B cell (primary cell): ENCODE measurements at regions not wholly inside any gene's neighbourhood (a gene's known extent, or its start where the extent isn't known, plus 50 kb on each side); places are given as distances from the start of the nearest gene placed in this dataset.

Experiments used
- ATAC-seq: fragments of 200-7000 bp; cut with Tn5 transposase; one replicate; pipeline ENCODE4 v1.10.0; 2021; ENCODE audit warnings: low read depth, mild to moderate bottlenecking, moderate number of reproducible peaks, moderate library complexity
- CTCF ChIA-PET: fragments of 350-600 bp; sonication (Branson Sonifier 250); formaldehyde crosslinking; loops from one replicate; lab custom pipeline; 2021; ENCODE audit warnings: antibody characterized with exemption, inconsistent platforms; lab: Charles Lee
- POLR2A ChIA-PET: fragments of 350-600 bp; sonication (Branson Sonifier 250); formaldehyde crosslinking; loops from one replicate; lab custom pipeline; 2021; ENCODE audit warnings: antibody characterized with exemption; lab: Charles Lee
- DNase-seq: peaks from one replicate; pipeline ENCODE4 v3.0.0; 2013
- H2AFZ ChIP-seq: 2 replicates; pipeline ENCODE4 v1.6.1; 2012; ENCODE audit warnings: mild to moderate bottlenecking, low read depth, low read length; ENCODE audit not compliant: insufficient read depth, poor library complexity, severe bottlenecking
- H3K27ac ChIP-seq, 2 donors: 1 replicate in 1 of 2; 2 replicates in 1 of 2; pipeline ENCODE4 v1.5.1; 2012 to 2013; ENCODE audit warnings: low read length in 2 of 2, mild to moderate bottlenecking in 2 of 2, moderate library complexity in 1 of 2
- H3K27me3 ChIP-seq, 4 experiments: fragments of 200-600 bp in 1 of 4; sonication (generic) in 1 of 4; replicated peaks in 1 of 4; 1 replicate in 2 of 4; 2 replicates in 2 of 4; pipeline versions ENCODE4 v1.6.1 to v1.7.0; 2013 to 2016; ENCODE audit warnings: low read length in 3 of 4, mild to moderate bottlenecking in 2 of 4, mixed read lengths in 1 of 4, moderate library complexity in 1 of 4; ENCODE audit not compliant: insufficient read depth in 4 of 4, control insufficient read depth in 3 of 4; ENCODE audit errors: control extremely low read depth in 1 of 4
- H3K36me3 ChIP-seq, 2 experiments: replicated peaks in 1 of 2; 1 replicate in 1 of 2; 2 replicates in 1 of 2; pipeline versions ENCODE4 v1.6.1 to v1.7.1; 2013; ENCODE audit warnings: low read length in 1 of 2; ENCODE audit not compliant: insufficient read depth in 2 of 2, control insufficient read depth in 1 of 2; ENCODE audit errors: control extremely low read depth in 1 of 2, extremely low read depth in 1 of 2
- H3K4me1 ChIP-seq, 2 donors: fragments of 200-600 bp in 1 of 2; sonication (generic) in 1 of 2; 1 replicate in 1 of 2; 2 replicates in 1 of 2; pipeline versions ENCODE4 v1.5.1 to v1.6.1; 2013 to 2017; ENCODE audit warnings: low read length in 2 of 2; ENCODE audit not compliant: control insufficient read depth in 2 of 2, insufficient read depth in 2 of 2
- H3K4me2 ChIP-seq: replicated peaks from 2 replicates; pipeline ENCODE3; 2012; ENCODE audit warnings: mild to moderate bottlenecking, low read depth, low read length; ENCODE audit not compliant: poor library complexity, severe bottlenecking
- H3K4me3 ChIP-seq, 5 experiments: fragments of 200-600 bp in 1 of 5; sonication (generic) in 1 of 5; 1 replicate in 3 of 5; 2 replicates in 2 of 5; pipeline versions ENCODE4 v1.5.1 to v1.7.0; 2011 to 2016; ENCODE audit warnings: low read length in 4 of 5, mild to moderate bottlenecking in 4 of 5, low read depth in 2 of 5, control low read depth in 1 of 5, moderate library complexity in 1 of 5; ENCODE audit not compliant: insufficient read depth in 1 of 5; ENCODE audit errors: control extremely low read depth in 1 of 5, extremely low read depth in 1 of 5
- H3K79me2 ChIP-seq: fragments of 200-600 bp; sonication (generic); one replicate; pipeline ENCODE4 v1.6.0; 2016; ENCODE audit warnings: low read length; ENCODE audit not compliant: control insufficient read depth, insufficient read depth
- H3K9ac ChIP-seq: fragments of 200-600 bp; sonication (generic); 2 replicates; pipeline ENCODE4 v1.6.1; 2017; ENCODE audit warnings: mild to moderate bottlenecking, low read length, moderate library complexity
- H3K9me3 ChIP-seq, 3 donors: one replicate each; pipeline versions ENCODE4 v1.6.1 to v1.7.1; 2013; ENCODE audit warnings: low read length in 2 of 3; ENCODE audit not compliant: control insufficient read depth in 2 of 3, insufficient read depth in 1 of 3; ENCODE audit errors: control extremely low read depth in 1 of 3
- H4K20me1 ChIP-seq: 2 replicates; pipeline ENCODE4 v1.6.0; 2012; ENCODE audit warnings: mild to moderate bottlenecking, low read length; ENCODE audit not compliant: insufficient read depth, control insufficient read depth, poor library complexity, severe bottlenecking
- H3K27ac Mint-ChIP-seq: one replicate; pipeline ENCODE4 v1.8.0; 2021; ENCODE audit warnings: mixed read lengths
- H3K27me3 Mint-ChIP-seq: one replicate; pipeline ENCODE4 v1.8.0; 2021; ENCODE audit warnings: mixed read lengths
- H3K4me1 Mint-ChIP-seq: one replicate; pipeline ENCODE4 v1.8.0; 2021; ENCODE audit warnings: mixed read lengths
- H3K4me3 Mint-ChIP-seq: one replicate; pipeline ENCODE4 v1.8.0; 2021; ENCODE audit warnings: mixed read lengths
- H3K9me3 Mint-ChIP-seq: one replicate; pipeline ENCODE4 v1.8.0; 2022; ENCODE audit warnings: mixed read lengths; ENCODE audit not compliant: insufficient read depth
- CTCF ChIP-seq: fragments of 200-600 bp; IDR thresholded peaks from one replicate; pipeline ENCODE4 v1.8.0; 2022; ENCODE audit warnings: antibody characterized with exemption, mild to moderate bottlenecking
- EZH2 ChIP-seq: IDR thresholded peaks from 2 replicates; pipeline ENCODE4 v1.6.1; 2012; ENCODE audit warnings: borderline replicate concordance, low read depth, mild to moderate bottlenecking, moderate library complexity, low read length; ENCODE audit not compliant: insufficient read depth, poor library complexity, severe bottlenecking
- WGBS: methylation state at CpG from one replicate; pipeline ENCODE4 v1.1.5; 2013; ENCODE audit warnings: missing lambda C conversion rate; ENCODE audit not compliant: insufficient coverage; 5-methylcytosine and 5-hydroxymethylcytosine counted together
- intact Hi-C: fragments of 100-400 bp; cut with micrococcal nuclease; formaldehyde crosslinking; loops from one replicate; pipeline ENCODE4 v1.10.0; 2022

- Mint-ChIP-seq H3K4me3 (no peak overlapping the region), H3K9me3 (peaks cover 6% of the 10 kb centered on the region), H3K4me1 (no peaks in the 10 kb centered on the region), H3K27ac (no peak overlapping the region), H3K27me3 (no peaks in the 10 kb centered on the region)
- Histone ChIP-seq H3K79me2 (no peaks in the 10 kb centered on the region), H2AFZ (no peak overlapping the region), H3K4me2 (no peak overlapping the region), H3K27ac (no peak overlapping the region), H4K20me1 (no peaks in the 10 kb centered on the region), H3K36me3 (no peaks in the 10 kb centered on the region), H3K9ac (no peak overlapping the region), H3K9me3 (peaks cover 0 to 4% (median 0%) of the 10 kb centered on the region in 3 donors), H3K27me3 (no peaks in the 10 kb centered on the region), H3K4me3 (no peak overlapping the region), H3K4me1 (no peaks in the 10 kb centered on the region)
- TF ChIP-seq EZH2 (no peak), CTCF (no peak)
- ATAC-seq (no peak), DNase-seq (no peak)
- POLR2A ChIA-PET: no interaction called here
- intact Hi-C loops: no loop called here
- CTCF ChIA-PET: no interaction called here
Observed at GRCh38 chr10:20635570-20635969, 261.5 kb downstream of the NEBL start.

GRCh38 chr10:20634839-20635238 is 262.3 kb downstream of the NEBL start:
- 95% methylated on average over 2 of the region's 4 CpGs for WGBS
- intact Hi-C loops: no loop called here

More at GRCh38 chr10:20634839-20635238, 262.3 kb downstream of the NEBL start:
- no peak for DNase-seq
- Mint-ChIP-seq H3K27me3 (no peaks in the 10 kb centered on the region), H3K27ac (no peak overlapping the region), H3K9me3 (peaks cover 6% of the 10 kb centered on the region), H3K4me1 (no peaks in the 10 kb centered on the region), H3K4me3 (no peak overlapping the region)
- Histone ChIP-seq H3K36me3 (no peaks in the 10 kb centered on the region), H4K20me1 (no peaks in the 10 kb centered on the region), H3K79me2 (no peaks in the 10 kb centered on the region), H3K27ac (no peak overlapping the region), H2AFZ (no peak overlapping the region), H3K27me3 (no peaks in the 10 kb centered on the region), H3K4me2 (no peak overlapping the region), H3K4me1 (no peaks in the 10 kb centered on the region), H3K4me3 (no peak overlapping the region), H3K9ac (no peak overlapping the region), H3K9me3 (no peaks in the 10 kb centered on the region)
- no peak for TF ChIP-seq EZH2
- no peak for TF ChIP-seq CTCF
- no peak for ATAC-seq
- ChIA-PET CTCF (no interaction called here), POLR2A (no interaction called here)
